GM18861 (cell line): ENCODE measurements at regions not wholly inside any gene's neighbourhood (a gene's known extent, or its start where the extent isn't known, plus 50 kb on each side); places are given as distances from the start of the nearest gene placed in this dataset.

Source experiments
- ATAC-seq: cut with Tn5 transposase; IDR thresholded peaks from one replicate; pipeline ENCODE4 v1.9.1; 2021; ENCODE audit not compliant: unreplicated experiment

GRCh38 chr12:15033029-15033428 lies 60.2 kb downstream of the PDE6H start:
- ATAC-seq, result no peak

GRCh38 chr12:15033641-15034040 lies 60.8 kb downstream of the PDE6H start:
- no peak for ATAC-seq

- ATAC-seq, result no peak
Observed at GRCh38 chr12:15035185-15035584, 62.3 kb downstream of the PDE6H start.

- ATAC-seq, result no peak
Observed at GRCh38 chr12:15037091-15037687, 64.3 kb downstream of the PDE6H start.

- no peak for ATAC-seq
Observed at GRCh38 chr12:15038137-15038536, 65.3 kb downstream of the PDE6H start.

GRCh38 chr12:15044471-15044870 lies 71.6 kb downstream of the PDE6H start:
- no peak for ATAC-seq

GRCh38 chr12:15045451-15045850 lies 72.6 kb downstream of the PDE6H start:
- no peak for ATAC-seq

- ATAC-seq, result no peak
Observed at GRCh38 chr12:15047611-15048010, 74.8 kb downstream of the PDE6H start.

GRCh38 chr12:15049461-15050153 lies 76.8 kb downstream of the PDE6H start:
- ATAC-seq, result no peak

GRCh38 chr12:15050659-15051058 lies 77.8 kb downstream of the PDE6H start:
- ATAC-seq, result peak; percentile 59

GRCh38 chr12:15052691-15053090 lies 79.8 kb downstream of the PDE6H start:
- no peak for ATAC-seq

- ATAC-seq, result no peak
Observed at GRCh38 chr12:15056218-15056617, 83.4 kb downstream of the PDE6H start.
